ENCODE measurements at regions not wholly inside any gene's neighbourhood (a gene's known extent, or its start where the extent isn't known, plus 50 kb on each side); places are given as distances from the start of the nearest gene placed in this dataset.
A peak's percentile ranks its signal among the peaks of the same experiment; 100 is the strongest.

DNA sequence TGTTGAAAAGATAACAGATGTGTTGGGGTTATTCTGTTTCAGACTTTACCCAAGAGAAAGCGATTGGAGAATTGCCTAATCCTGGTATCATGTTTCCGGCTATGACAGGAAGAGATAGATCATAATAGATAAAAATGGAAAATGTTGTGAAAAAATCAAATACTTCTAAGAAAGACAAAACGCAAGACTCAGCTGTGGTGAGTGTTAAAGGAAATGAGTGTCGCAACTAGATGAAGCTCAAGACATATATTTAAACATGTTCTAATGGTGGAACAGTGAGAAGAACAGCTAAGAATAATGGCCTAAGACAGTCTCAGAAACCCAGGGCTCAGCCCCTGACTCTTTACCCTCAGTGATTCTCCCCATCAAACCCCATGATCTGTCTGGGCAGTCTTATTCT lies 426.7 kb upstream of the RUNX1 start:
- Histone ChIP-seq H3K4me1 (ENCODE audit: insufficient read depth, low read length, poor library complexity, severe bottlenecking) (no peaks in the 10 kb centered on the region), H3K27me3 (ENCODE audit: insufficient read depth, low read length, poor library complexity, severe bottlenecking) (peaks cover 20% of the 10 kb centered on the region), H2AFZ (ENCODE audit: low read length) (no peak overlapping the region), H3K4me3 (ENCODE audit: low read length, poor library complexity, severe bottlenecking) (no peak overlapping the region), H3K36me3 (ENCODE audit: insufficient read depth, low read length) (no peaks in the 10 kb centered on the region), H3F3A (ENCODE audit: low read depth) (no peaks in the 10 kb centered on the region), H3K79me2 (ENCODE audit: insufficient read depth, low read length) (no peaks in the 10 kb centered on the region), H3K4me2 (ENCODE audit: low read depth, low read length, poor library complexity, severe bottlenecking) (peak overlapping the region; percentile 14), H4K20me1 (ENCODE audit: insufficient read depth, low read length, poor library complexity, severe bottlenecking) (no peaks in the 10 kb centered on the region), H3K9me2 (replicated peaks; ENCODE audit: low read depth, low read length) (no peaks in the 10 kb centered on the region), H3K9ac (ENCODE audit: low read depth, low read length, poor library complexity, severe bottlenecking) (no peak overlapping the region), H3K9me3 (ENCODE audit: insufficient read depth, low read depth, low read length) (no peaks in the 10 kb centered on the region)
- TF ChIP-seq EZH2phosphoT487 (IDR thresholded peaks at IDR 0.05; ENCODE audit: borderline replicate concordance): no peak
- TF ChIP-seq, protein P1, sequence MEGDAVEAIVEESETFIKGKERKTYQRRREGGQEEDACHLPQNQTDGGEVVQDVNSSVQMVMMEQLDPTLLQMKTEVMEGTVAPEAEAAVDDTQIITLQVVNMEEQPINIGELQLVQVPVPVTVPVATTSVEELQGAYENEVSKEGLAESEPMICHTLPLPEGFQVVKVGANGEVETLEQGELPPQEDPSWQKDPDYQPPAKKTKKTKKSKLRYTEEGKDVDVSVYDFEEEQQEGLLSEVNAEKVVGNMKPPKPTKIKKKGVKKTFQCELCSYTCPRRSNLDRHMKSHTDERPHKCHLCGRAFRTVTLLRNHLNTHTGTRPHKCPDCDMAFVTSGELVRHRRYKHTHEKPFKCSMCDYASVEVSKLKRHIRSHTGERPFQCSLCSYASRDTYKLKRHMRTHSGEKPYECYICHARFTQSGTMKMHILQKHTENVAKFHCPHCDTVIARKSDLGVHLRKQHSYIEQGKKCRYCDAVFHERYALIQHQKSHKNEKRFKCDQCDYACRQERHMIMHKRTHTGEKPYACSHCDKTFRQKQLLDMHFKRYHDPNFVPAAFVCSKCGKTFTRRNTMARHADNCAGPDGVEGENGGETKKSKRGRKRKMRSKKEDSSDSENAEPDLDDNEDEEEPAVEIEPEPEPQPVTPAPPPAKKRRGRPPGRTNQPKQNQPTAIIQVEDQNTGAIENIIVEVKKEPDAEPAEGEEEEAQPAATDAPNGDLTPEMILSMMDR (conservative IDR thresholded peaks at IDR 0.05; ENCODE audit: low read length): no peak

DNA sequence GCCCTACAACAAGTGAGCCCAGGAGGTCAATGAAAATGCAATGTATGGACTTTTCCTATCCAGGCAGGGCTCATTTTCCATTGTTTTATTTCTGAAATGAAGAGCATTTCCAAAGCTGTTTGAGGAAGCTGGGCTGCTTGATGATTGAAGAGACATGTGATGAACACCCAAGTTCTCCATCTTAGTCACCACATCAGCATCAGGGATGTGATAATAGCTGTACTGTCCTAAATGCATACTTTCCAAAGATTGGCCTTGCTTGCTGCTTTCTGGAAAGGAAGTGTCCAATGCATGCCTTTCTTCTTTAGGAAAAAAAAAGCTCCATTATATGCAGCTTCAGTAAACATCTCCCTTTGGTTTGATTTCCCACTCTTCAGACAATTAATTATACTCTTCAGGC lies 425.9 kb upstream of the RUNX1 start:
- H3K27me3 ChIP-seq (ENCODE audit: insufficient read depth, low read length, poor library complexity, severe bottlenecking): peaks cover 20% of the 10 kb centered on the region
- TF ChIP-seq EZH2phosphoT487 (IDR thresholded peaks at IDR 0.05; ENCODE audit: borderline replicate concordance): no peak
- TF ChIP-seq, protein P1 (conservative IDR thresholded peaks at IDR 0.05; ENCODE audit: low read length): no peak
- H3K4me1 ChIP-seq (ENCODE audit: insufficient read depth, low read length, poor library complexity, severe bottlenecking): no peaks in the 10 kb centered on the region
- H3K36me3 ChIP-seq (ENCODE audit: insufficient read depth, low read length): no peaks in the 10 kb centered on the region
- no peaks in the 10 kb centered on the region for H3K9me2 ChIP-seq (replicated peaks; ENCODE audit: low read depth, low read length)
- H3F3A ChIP-seq (ENCODE audit: low read depth): no peaks in the 10 kb centered on the region
- H3K9ac ChIP-seq (ENCODE audit: low read depth, low read length, poor library complexity, severe bottlenecking): no peak overlapping the region
- no peaks in the 10 kb centered on the region for H4K20me1 ChIP-seq (ENCODE audit: insufficient read depth, low read length, poor library complexity, severe bottlenecking)
- H2AFZ ChIP-seq (ENCODE audit: low read length): no peak overlapping the region
- H3K4me2 ChIP-seq (ENCODE audit: low read depth, low read length, poor library complexity, severe bottlenecking): no peak overlapping the region
- H3K4me3 ChIP-seq (ENCODE audit: low read length, poor library complexity, severe bottlenecking): no peak overlapping the region
- H3K79me2 ChIP-seq (ENCODE audit: insufficient read depth, low read length): no peaks in the 10 kb centered on the region
- H3K9me3 ChIP-seq (ENCODE audit: insufficient read depth, low read depth, low read length): no peaks in the 10 kb centered on the region

DNA sequence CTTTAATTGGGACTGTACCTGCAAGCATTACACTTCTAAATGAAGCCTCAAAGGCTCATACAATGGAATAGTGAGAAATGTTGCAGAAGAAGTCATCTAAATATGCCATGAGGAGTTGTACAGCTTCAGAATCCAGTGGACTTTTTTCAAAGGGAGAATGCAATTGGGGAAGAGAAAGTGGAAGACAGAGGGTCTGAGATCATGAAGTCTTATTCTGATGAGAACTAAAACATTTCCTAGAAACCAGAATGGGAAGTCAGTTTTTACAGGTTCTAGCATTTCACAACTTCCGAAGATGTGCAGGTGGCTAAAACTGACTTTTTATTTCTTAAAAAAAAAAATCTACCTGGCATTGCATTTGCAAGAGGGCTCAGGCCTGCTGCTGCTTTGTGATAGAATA lies 424.4 kb upstream of the RUNX1 start:
- no peaks in the 10 kb centered on the region for H3K79me2 ChIP-seq (ENCODE audit: insufficient read depth, low read length)
- no peaks in the 10 kb centered on the region for H3K9me2 ChIP-seq (replicated peaks; ENCODE audit: low read depth, low read length)
- H2AFZ ChIP-seq (ENCODE audit: low read length): no peak overlapping the region
- H3F3A ChIP-seq (ENCODE audit: low read depth): no peaks in the 10 kb centered on the region
- TF ChIP-seq, protein P1 (conservative IDR thresholded peaks at IDR 0.05; ENCODE audit: low read length): no peak
- no peak for TF ChIP-seq EZH2phosphoT487 (IDR thresholded peaks at IDR 0.05; ENCODE audit: borderline replicate concordance)
- H4K20me1 ChIP-seq (ENCODE audit: insufficient read depth, low read length, poor library complexity, severe bottlenecking): no peaks in the 10 kb centered on the region
- no peak overlapping the region for H3K4me3 ChIP-seq (ENCODE audit: low read length, poor library complexity, severe bottlenecking)
- H3K9ac ChIP-seq (ENCODE audit: low read depth, low read length, poor library complexity, severe bottlenecking): no peak overlapping the region
- no peaks in the 10 kb centered on the region for H3K4me1 ChIP-seq (ENCODE audit: insufficient read depth, low read length, poor library complexity, severe bottlenecking)
- no peak overlapping the region for H3K4me2 ChIP-seq (ENCODE audit: low read depth, low read length, poor library complexity, severe bottlenecking)
- no peaks in the 10 kb centered on the region for H3K9me3 ChIP-seq (ENCODE audit: insufficient read depth, low read depth, low read length)
- H3K27me3 ChIP-seq (ENCODE audit: insufficient read depth, low read length, poor library complexity, severe bottlenecking): peaks cover 16% of the 10 kb centered on the region
- H3K36me3 ChIP-seq (ENCODE audit: insufficient read depth, low read length): no peaks in the 10 kb centered on the region
